Middle frontal gyrus (tissue), 1 donor: ENCODE measurements at regions not wholly inside any gene's neighbourhood (a gene's known extent, or its start where the extent isn't known, plus 50 kb on each side); places are given as distances from the start of the nearest gene placed in this dataset.

Experiments
- DNase-seq: peaks from one replicate; pipeline ENCODE4 v3.0.0-alpha.2; 2015; ENCODE audit warnings: low spot score; ENCODE audit errors: extremely low spot score

DNA sequence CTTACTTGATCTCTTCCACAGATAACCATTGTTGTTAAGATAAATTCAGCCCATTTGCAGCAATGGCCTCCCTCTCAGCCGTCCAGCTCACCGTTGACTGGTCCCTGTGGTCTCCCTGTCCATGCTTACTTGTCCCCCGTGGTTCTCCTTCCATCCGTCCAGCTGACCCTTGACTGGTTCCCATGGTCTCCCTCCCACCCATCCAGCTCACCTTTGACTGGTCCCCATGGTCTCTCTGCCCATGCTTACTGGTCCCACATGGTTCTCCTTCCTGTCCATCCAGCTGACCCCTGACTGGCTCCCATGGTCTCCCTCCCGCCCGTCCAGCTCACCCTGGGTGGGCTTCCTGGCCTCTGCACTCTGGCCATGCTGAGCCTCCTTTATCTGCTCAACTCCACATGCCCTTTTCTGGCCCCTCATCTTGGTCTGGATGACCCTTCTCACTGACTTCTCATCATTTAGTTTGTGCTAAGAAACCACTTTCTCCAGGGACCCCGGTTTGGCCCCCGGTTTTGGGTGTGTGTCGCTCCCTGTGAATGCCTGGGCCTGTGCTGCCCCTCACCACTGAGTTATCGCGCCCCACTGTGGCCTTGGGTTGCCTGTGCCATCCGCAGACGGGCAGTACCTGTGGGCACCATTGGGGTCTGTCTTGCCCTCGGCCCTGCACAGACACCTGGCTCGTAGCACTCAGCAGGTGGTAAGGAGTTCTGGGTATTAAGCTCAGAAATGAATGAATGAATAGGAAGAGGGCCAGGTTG is 146.4 kb downstream of the ERMARD start:
- DNase-seq, result no peak

DNA sequence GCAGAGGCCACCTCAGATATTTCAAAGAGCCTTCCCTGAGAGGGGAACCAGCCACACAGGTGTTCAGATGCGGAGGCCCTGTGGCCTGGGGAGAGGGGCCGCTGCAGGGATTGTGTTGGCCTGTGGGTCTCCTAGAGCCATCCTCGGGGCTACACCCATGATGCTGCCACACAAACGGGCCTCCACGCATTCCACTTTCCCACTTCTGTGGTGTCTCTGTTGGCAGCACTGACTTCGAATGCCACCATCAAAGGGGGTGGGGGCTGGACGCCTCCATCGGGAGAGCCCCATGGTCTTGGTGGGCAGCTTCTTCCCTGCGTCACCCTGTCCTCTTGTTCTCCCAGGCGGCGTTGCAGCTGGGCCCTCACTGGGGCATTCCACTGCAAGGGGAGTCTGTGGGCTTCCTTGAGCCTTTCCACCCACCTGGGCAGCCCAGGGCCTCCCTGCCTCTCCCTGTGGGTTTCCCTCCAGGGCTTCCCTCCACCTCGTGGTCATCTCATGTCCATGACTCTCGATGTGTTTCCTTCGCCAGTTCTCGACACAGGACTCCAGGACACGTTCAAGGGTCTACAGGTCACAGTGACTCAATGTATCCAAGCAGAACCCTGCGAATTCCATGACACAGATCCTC is 145.5 kb downstream of the ERMARD start:
- no peak for DNase-seq

DNA sequence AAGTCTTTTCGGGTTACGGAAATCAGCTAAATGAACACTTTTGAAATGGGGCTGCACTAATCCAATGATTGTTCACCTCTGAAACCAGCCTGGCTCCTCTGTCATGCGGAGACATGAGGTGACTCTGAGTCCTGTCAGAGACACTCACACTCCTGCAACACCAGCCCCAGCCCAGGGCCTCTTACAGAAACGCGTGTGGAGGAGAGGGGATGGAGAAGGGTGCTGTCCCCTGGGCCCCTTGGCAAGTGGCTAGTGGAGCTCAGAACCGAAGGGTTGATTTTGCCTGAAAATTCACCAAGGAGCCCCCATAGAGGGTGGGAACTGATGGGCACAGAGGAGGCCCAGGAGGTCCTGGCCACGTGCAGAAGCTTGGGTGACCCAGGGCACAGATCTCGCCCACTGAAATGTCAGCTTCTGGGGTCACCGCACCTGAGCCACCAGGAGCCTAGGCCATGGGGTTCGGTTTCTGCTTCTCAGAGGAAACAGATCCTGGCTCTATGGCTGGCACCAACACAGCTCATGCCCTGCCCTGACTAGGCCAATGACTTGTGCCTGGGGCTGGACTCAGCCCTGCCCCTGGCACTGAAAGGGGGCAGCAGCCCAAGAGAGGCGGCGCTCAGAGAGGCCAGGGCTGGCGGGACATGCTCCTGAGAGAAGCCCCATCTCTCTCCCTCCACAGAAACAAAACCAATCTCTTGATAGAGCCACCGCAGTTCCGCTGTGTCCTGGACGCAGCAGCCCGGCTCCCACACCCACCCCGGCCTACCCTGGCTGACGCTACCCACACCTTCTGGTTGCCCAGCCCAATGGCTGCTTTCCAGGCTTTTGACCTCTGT is 144.7 kb downstream of the ERMARD start:
- no peak for DNase-seq

DNA sequence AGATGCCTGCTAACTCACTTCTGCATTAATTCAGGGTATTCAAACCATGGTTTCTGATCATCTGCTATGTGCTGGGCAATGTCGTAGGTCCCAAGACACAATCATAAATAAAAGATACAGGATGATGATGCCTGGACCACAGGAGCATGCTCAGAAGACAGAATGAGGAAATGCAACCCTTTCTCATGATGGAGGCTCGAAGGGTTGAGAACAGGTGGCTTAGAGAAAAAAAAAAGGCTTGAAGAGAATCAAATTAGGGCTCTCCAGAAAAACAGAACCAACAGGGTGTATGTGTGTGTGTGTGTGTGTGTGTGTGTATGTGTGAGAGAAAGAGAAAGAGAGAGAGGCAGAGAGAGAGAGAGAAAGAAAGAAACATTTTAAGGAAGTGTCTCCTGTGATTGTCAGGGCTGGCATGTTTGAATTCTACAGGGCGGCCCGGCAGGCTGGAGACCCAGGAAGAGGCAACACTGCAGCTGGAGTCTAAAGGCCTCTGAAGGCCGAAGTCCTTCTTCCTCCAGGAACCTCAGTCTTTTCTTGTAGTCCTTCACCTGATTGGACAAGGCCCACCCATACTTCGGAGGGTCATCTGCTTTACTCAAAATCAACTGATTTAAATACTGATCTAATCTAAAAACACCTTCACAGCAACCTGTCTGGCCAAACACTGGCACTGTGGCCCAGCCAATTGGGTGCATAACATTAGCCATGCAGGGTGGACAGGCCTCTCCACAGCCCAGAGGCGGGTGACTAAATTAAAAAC is 143.8 kb downstream of the ERMARD start:
- DNase-seq, result no peak

DNA sequence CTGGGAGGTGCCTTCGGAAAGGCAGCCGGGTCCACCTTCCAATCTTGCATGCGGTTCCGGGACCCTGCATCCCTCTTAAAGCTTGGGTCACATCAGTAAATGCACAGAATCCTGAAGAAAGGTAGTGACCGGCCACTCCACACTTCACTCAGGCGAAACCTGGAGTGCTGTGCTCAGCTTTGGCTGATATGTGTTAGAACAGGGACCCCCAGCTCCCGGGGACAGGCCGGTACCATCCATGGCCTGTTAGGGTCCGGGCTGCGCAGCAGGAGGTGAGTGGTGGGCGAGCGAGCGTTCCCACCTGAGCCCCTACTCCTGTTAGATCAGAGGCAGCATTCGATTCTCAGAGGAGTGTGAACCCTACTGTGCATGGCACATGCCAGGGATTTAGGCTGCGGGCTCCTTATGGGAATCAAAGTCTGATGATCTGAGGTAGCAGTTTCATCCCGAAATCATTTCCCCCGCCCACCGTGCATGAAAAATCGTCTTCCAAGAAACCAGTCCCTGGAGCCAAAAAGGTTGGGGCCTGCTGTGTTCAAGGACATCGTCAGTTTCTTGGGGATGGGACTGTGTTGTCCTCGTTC is 143.0 kb downstream of the ERMARD start:
- DNase-seq, result no peak

DNA sequence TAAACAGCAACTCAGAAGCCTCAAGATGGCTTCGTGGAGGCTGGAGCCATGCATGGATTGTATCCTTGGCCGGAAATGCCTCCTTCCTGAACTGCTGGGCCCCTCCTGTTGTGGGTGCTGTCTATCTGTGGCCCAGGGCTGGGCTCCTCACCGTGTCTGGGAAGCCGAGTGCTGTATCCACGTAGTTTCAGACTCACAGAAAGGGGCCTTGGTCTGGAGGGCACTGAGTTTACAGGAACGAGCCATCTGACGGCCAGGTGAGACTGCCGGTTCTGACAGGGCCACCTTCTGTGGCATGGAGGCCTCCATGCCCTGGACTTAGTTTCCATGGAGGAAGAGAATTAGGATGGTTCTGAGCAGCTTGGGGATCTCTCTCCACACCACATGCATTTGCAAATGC is 142.2 kb downstream of the ERMARD start:
- DNase-seq, result no peak

DNA sequence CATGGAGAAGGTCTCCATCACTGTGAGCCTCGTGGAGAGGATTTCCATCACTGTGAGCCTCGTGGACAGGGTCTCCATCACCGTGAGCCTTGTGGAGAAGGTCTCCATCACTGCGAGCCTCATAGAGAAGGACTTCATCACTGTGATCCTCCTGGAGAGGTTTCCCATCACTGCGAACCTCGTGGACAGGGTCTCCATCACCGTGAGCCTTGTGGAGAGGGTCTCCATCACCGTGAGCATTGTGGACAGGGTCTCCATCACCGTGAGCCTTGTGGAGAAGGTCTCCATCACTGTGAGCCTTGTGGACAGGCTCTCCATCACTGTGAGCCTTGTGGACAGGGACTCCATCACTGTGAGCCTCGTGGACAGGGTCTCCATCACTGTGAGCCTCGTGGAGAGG is 140.4 kb downstream of the ERMARD start:
- no peak for DNase-seq

DNA sequence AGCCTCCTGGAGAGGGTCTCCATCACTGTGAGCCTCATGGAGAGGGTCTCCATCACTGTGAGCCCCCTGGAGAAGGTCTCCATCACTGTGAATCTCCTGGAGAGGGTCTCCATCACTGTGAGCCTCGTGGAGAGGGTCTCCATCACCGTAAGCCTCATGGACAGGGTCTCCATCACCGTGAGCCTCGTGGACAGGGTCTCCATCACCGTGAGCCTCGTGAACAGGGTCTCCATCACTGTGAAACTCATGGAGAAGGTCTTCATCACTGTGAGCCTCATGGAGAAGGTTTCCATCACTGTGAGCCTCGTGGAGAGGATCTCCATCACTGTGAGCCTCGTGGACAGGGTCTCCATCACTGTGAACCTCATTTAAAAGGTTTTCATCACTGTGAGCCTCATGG is 140.0 kb downstream of the ERMARD start:
- DNase-seq, result no peak

DNA sequence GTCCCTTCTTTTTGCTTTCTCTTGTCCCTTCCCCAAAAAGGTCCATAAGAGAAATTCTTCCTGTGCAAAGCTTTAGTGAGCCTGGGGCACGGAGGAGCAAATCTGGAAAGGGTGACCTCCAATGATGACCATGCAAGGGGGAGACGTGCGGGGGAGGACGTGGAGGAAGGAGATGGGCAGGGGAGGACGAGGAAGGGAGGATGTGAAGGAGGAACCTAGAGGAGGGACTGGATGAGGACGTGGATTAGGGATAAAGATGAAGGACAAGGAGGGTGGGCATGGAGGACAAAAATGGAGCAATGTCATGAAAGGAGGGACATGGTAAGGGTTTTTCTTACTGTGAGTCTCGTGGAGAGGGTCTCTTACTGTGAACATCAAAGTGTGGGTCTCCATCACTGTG is 139.5 kb downstream of the ERMARD start:
- DNase-seq, result no peak

DNA sequence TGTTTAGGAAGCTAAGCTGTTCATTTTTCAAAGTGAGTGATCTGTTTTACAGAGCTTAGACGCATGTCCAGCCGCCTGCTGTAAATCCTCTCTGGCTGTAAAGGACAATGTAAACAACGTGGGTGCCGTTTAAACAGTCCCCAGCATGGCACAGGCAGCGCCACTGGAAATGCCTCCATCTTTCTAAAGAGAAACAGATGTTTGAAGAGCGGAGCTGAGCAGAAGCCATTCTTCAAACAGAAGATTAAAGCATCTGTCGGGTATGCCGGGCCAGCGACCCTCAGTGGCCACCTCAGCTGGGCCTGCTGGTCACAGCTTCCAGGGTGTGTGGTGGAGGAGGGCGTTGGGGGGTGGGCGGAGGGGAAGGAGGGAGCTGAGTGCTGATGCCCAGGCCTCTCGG is 138.6 kb downstream of the ERMARD start:
- no peak for DNase-seq

DNA sequence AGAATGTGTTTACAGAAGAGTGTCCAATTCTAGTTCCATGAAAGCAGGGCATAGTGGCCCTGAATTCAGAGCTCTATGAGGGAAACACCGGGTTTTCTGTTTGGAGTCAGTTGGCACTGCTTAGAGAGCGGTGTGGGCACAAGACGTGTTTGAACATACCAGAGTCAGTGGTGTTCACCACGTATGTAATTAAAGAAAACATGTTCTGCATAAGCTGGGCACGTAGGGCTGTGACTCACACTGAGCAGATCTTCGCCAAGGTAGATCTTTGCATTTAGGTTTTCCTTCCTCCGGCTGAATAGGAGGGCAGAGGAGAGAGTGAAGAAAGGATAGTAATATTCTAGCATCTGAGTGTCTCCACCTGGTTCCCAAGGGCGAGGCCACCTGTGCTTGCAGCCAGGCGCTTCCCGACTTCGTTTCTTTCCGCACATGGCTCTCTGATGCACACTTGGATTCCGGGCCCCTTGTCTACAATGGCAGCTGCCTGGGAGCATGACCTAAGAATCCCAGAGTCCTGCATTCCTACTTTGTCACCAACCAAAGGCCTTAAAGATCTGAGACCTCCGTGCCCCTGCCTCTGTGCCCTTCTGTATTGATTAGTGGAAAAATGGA is 136.2 kb downstream of the ERMARD start:
- no peak for DNase-seq

DNA sequence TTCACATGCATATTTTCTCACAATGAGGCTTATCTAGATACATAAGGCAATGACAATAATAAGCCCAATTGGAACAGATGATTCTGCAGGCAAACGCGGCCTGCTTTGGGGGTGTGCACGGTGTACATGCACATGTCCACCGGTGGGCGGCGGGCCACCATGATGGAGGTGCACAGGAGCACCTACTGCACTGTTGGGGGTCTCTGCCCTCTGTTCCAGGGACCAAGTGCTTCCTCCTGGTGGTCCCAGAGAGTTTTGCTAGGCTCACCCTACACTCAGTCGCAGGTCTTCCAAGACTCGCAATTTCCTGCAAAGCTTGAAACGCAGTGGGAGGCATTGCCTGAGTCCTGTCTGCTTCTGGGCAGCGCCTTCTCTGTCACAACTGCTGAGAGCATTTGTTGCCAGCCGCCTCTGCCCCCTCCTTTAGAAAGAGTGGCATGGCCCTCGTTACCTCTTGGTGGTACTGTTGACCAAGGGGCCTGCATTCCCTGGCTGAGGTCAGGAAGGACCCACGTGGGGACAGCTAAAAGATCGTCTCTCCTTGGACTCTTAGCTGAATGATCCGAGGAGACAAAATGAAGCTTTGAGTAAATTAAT is 135.3 kb downstream of the ERMARD start:
- DNase-seq, result no peak

DNA sequence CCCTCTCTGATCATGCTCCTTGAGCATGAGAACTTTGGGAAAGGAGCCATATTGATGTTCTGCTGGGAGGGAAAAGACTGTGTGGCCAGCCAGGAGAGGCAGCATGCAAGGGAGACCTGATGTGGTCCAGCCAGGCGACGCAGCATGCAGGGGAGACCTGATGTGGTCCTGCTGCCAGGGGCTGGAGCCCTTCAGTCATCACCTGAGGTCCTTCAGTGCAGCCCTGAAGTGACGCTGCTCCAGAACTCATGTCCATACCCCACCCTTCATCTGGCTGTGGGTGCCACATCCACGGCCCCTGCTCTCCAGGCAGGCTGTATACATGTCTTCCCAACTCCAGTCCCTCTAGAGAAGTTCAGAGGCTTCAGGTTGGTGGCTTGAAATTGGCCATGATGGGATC is 134.4 kb downstream of the ERMARD start:
- DNase-seq, result no peak

DNA sequence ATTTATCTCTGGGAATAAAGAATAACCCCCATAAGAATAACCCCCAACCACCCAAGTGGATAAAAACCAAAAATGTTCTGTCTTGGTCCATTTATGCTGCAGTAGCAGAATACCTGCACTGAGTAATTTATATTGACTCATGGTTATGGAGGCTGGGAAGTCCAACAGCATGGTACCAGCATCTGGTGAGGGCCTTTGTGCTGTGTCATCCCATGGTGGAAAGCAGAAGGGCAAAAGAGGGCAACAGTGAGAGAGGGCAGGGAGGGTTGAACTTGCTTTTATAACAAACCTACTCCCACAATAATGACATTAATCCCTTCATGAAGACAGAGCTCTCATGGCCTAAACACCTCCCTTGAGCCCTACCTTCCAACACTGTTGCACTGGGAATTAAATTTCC is 133.7 kb downstream of the ERMARD start:
- DNase-seq, result no peak

DNA sequence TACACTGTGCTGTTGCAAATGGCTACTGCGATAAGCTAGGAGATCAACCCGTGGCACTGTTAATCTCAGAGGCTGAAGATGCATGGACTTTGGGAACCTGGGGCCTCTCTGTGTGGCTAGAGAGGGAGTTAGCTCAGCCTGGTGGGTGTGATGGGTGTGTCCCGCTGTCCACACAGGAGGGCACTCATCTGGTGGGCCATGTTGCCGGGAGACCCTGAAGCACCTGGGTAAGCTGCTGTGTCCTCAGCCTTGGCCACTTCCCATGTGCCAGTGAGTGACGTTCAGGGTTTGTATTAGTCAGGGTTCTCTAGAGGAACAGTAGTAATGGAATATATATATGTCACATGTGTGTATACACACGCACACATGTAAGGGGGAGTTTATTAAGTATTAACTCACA is 132.7 kb downstream of the ERMARD start:
- DNase-seq, result no peak

DNA sequence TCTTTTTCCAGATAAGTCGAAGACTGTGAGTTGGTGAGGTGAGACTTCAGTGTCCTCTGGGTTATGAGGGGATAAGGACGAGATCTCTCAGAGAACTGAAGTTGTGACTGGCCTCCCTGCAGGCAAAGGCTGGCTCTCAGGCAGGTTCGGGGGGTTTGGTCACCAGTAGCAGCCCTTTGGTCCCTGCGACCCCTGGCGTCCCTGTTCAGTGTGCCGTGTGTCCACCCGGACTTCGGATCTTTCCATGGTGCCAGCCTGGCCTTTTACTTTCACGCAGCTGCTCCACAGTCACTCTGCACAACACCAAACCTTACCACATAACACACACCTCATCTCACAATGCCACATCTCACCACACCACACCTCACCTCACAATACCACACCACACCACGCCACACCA is 131.9 kb downstream of the ERMARD start:
- no peak for DNase-seq

DNA sequence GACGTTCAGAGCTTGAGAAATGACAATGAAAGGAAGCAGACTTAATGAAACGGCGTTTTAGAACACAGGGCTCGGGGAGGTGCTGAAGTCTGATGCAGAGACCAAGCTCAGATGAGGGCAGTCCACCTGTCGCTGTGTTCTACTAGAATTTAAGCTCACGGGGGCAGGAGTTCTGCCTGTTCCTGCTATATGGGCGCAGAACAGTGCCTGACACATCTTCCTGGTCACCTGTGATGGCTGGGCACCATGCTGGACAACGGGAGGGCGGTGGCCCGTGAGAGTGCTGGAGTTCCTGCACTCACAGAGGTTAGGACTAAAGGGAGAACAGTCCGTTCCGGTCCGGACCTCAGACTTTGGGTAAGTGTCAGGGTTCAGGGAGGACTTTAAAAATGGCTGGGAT is 130.6 kb downstream of the ERMARD start:
- no peak for DNase-seq

DNA sequence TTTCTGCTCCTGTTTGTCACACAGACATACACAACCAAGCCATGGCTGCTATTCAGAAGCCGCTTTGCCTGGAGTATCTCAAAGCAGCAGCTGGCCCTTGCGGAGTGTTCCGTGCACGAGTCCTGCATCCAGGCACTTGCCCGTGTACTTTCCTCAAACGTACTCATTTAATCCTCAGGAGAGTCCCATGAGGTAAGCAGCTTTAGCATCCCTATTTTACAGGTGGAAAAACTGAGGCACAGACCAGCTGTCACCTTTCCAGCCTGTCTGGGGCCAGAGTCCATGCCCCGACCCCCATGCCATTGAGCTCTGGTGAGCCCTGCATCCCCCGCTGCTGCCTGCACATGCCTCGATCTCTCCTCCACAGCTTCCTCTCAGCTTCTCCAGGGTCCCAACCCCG is 130.0 kb downstream of the ERMARD start:
- DNase-seq, result no peak

DNA sequence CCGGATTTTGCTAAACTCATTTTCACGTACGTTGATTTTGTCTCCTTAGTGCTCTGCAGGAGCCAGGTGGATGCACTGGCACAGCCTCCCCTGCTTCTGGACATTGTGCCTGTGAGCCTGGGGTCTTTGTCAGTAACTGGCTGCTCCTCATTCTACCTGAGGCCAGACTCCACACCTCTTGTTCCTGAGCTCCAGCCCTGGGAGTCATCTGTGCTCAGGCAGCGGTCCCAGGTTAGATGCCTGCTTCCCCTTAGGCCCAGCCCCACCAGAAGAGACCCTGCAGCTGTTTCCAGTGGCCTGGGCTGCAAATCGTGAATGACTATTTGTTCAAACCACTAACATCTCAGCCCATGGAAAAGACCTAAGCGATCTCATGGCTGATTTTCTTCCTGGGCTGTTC is 129.1 kb downstream of the ERMARD start:
- no peak for DNase-seq

DNA sequence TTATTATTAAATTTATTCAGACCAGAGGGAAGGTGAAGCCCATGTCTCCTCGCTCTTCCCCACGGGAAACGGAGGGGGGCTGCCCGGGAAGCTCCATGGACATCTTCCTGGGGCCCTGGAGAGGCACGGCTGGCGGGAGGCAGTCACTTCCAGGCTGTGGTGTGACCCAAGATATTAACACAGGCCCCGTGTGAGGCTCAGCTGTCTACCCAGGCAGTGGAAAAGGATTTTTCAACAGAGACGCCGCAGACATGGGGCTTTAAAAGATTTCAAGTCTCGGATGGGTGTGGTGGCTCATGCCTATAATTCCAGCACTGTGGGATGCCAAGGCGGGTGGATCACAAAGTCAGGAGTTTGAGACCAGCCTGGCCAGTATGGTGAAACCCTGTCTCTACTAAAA is 117.9 kb downstream of the ERMARD start:
- no peak for DNase-seq

DNA sequence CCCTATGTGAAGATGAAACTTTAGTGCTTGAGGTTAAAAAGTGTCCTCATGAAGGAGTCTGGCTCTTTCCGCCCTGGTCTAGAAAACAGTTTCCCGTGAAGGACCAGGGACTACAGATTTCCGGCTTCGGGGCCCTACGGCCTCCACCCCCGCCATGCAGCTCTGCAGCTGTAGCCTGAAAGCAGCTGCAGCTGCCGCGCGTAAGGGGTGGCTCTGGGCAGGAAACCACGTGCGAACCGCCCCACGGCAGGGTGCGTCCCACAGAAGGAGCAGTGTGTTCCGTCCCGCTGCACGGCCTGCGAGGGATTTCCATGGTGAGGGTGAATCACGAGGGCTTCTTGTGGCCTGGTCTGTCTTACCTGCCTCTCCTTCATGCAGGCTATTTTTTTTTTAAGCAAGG is 117.0 kb downstream of the ERMARD start:
- no peak for DNase-seq
